Activated T-cell treated with anti-CD3 and anti-CD28 coated beads, Interleukin-2, amount 50 U/mL, for 4 hours (primary cell): ENCODE measurements at regions not wholly inside any gene's neighbourhood (a gene's known extent, or its start where the extent isn't known, plus 50 kb on each side); places are given as distances from the start of the nearest gene placed in this dataset.
"Not testable (repeated sequence)": the region's sequence is repeated elsewhere in the genome, so short reads cannot be mapped to it uniquely, and the experiment has no call there.

Experiments
- ATAC-seq, 2 donors: fragments of 200-7000 bp; cut with Tn5 transposase; one replicate each; pipeline ENCODE4 v1.10.0; 2021
- DNase-seq: peaks from one replicate; pipeline ENCODE4 v3.0.0-alpha.2; 2020
- H3K27me3 Mint-ChIP-seq: one replicate; pipeline ENCODE4 v1.8.0; 2021; ENCODE audit warnings: low read depth, mixed read lengths
- H3K36me3 Mint-ChIP-seq: one replicate; pipeline ENCODE4 v1.8.0; 2022; ENCODE audit warnings: mixed read lengths; ENCODE audit not compliant: insufficient read depth
- H3K4me1 Mint-ChIP-seq: one replicate; pipeline ENCODE4 v1.8.0; 2021; ENCODE audit warnings: low read depth, mixed read lengths
- H3K4me3 Mint-ChIP-seq: one replicate; pipeline ENCODE4 v1.8.0; 2021; ENCODE audit warnings: mild to moderate bottlenecking, moderate library complexity, mixed read lengths
- H3K9me3 Mint-ChIP-seq: one replicate; pipeline ENCODE4 v1.8.0; 2021; ENCODE audit warnings: mixed read lengths

- ATAC-seq = no peak
- no peak for DNase-seq
- Mint-ChIP-seq H3K27me3 (no peaks in the 10 kb centered on the region), H3K9me3 (no peaks in the 10 kb centered on the region), H3K4me3 (no peak overlapping the region), H3K4me1 (no peaks in the 10 kb centered on the region), H3K36me3 (no peaks in the 10 kb centered on the region)
These were observed 552.5 kb downstream of the HTR1A start for GRCh38 chr5:63409737-63410136.

GRCh38 chr5:63408984-63409383, 553.3 kb downstream of the HTR1A start:
- Mint-ChIP-seq H3K9me3 (no peaks in the 10 kb centered on the region), H3K4me3 (no peak overlapping the region)
- no peak for ATAC-seq

GRCh38 chr5:63401436-63402046, 560.7 kb downstream of the HTR1A start:
- H3K4me3 Mint-ChIP-seq = no peak overlapping the region
- H3K9me3 Mint-ChIP-seq = peaks cover 3% of the 10 kb centered on the region
- H3K36me3 Mint-ChIP-seq = no peaks in the 10 kb centered on the region
- H3K27me3 Mint-ChIP-seq = no peaks in the 10 kb centered on the region
- DNase-seq (no peak), ATAC-seq (no peak)
- no peaks in the 10 kb centered on the region for H3K4me1 Mint-ChIP-seq

More at GRCh38 chr5:63408984-63409383, 553.3 kb downstream of the HTR1A start:
- Mint-ChIP-seq H3K36me3 (no peaks in the 10 kb centered on the region), H3K4me1 (no peaks in the 10 kb centered on the region), H3K27me3 (no peaks in the 10 kb centered on the region)
- DNase-seq = no peak

GRCh38 chr5:63400079-63400478, 562.2 kb downstream of the HTR1A start:
- DNase-seq (no peak), ATAC-seq (no peak)
- Mint-ChIP-seq H3K27me3 (no peaks in the 10 kb centered on the region), H3K4me3 (no peak overlapping the region), H3K4me1 (no peaks in the 10 kb centered on the region), H3K36me3 (no peaks in the 10 kb centered on the region), H3K9me3 (peaks cover 3% of the 10 kb centered on the region)

GRCh38 chr5:63398346-63398745, 563.9 kb downstream of the HTR1A start:
- H3K36me3 Mint-ChIP-seq = no peaks in the 10 kb centered on the region
- no peak for ATAC-seq
- H3K4me3 Mint-ChIP-seq = no peak overlapping the region
- no peak for DNase-seq
- H3K4me1 Mint-ChIP-seq = no peaks in the 10 kb centered on the region
- no peaks in the 10 kb centered on the region for H3K9me3 Mint-ChIP-seq
- H3K27me3 Mint-ChIP-seq = no peaks in the 10 kb centered on the region

- not testable (repeated sequence) for H3K27me3 Mint-ChIP-seq, ATAC-seq, H3K36me3 Mint-ChIP-seq, H3K4me1 Mint-ChIP-seq, H3K9me3 Mint-ChIP-seq, DNase-seq, H3K4me3 Mint-ChIP-seq
These were observed 574.1 kb downstream of the HTR1A start for GRCh38 chr5:63388188-63388587.

- no peak for DNase-seq
- Mint-ChIP-seq H3K4me3 (no peak overlapping the region), H3K4me1 (no peaks in the 10 kb centered on the region), H3K27me3 (no peaks in the 10 kb centered on the region), H3K36me3 (no peaks in the 10 kb centered on the region), H3K9me3 (peaks cover 4% of the 10 kb centered on the region)
- no peak for ATAC-seq
These were observed 586.4 kb downstream of the HTR1A start for GRCh38 chr5:63375851-63376250.

GRCh38 chr5:63374085-63374484, 588.2 kb downstream of the HTR1A start:
- no peak for DNase-seq
- no peaks in the 10 kb centered on the region for H3K27me3 Mint-ChIP-seq
- no peak for ATAC-seq

GRCh38 chr5:63351164-63351563, 611.1 kb downstream of the HTR1A start:
- ATAC-seq = no peak
- no peaks in the 10 kb centered on the region for H3K27me3 Mint-ChIP-seq

More at GRCh38 chr5:63374085-63374484, 588.2 kb downstream of the HTR1A start:
- Mint-ChIP-seq H3K4me1 (no peaks in the 10 kb centered on the region), H3K4me3 (no peak overlapping the region), H3K9me3 (peaks cover 4% of the 10 kb centered on the region), H3K36me3 (no peaks in the 10 kb centered on the region)

GRCh38 chr5:63346451-63346850, 615.8 kb downstream of the HTR1A start:
- Mint-ChIP-seq H3K27me3 (no peaks in the 10 kb centered on the region), H3K9me3 (no peaks in the 10 kb centered on the region), H3K4me3 (no peak overlapping the region), H3K4me1 (no peaks in the 10 kb centered on the region), H3K36me3 (no peaks in the 10 kb centered on the region)
- ATAC-seq = no peak
- no peak for DNase-seq

More at GRCh38 chr5:63351164-63351563, 611.1 kb downstream of the HTR1A start:
- DNase-seq = no peak
- no peak overlapping the region for H3K4me3 Mint-ChIP-seq
- H3K4me1 Mint-ChIP-seq = no peaks in the 10 kb centered on the region
- no peaks in the 10 kb centered on the region for H3K36me3 Mint-ChIP-seq
- peaks cover 3% of the 10 kb centered on the region for H3K9me3 Mint-ChIP-seq

- H3K9me3 Mint-ChIP-seq = peaks cover under 1% of the 10 kb centered on the region
- DNase-seq (no peak), ATAC-seq (no peak)
- H3K4me1 Mint-ChIP-seq = no peaks in the 10 kb centered on the region
- H3K27me3 Mint-ChIP-seq = no peaks in the 10 kb centered on the region
- no peak overlapping the region for H3K4me3 Mint-ChIP-seq
- H3K36me3 Mint-ChIP-seq = no peaks in the 10 kb centered on the region
These were observed 620.8 kb downstream of the HTR1A start for GRCh38 chr5:63341442-63341841.

- Mint-ChIP-seq H3K4me1 (no peaks in the 10 kb centered on the region), H3K27me3 (no peaks in the 10 kb centered on the region), H3K4me3 (no peak overlapping the region), H3K36me3 (no peaks in the 10 kb centered on the region), H3K9me3 (peaks cover 15% of the 10 kb centered on the region)
- ATAC-seq (no peak), DNase-seq (no peak)
These were observed 638.3 kb downstream of the HTR1A start for GRCh38 chr5:63323926-63324325.

GRCh38 chr5:63314551-63314950, 647.7 kb downstream of the HTR1A start:
- Mint-ChIP-seq H3K36me3 (no peaks in the 10 kb centered on the region), H3K9me3 (peaks cover 13% of the 10 kb centered on the region), H3K4me3 (no peak overlapping the region), H3K27me3 (no peaks in the 10 kb centered on the region), H3K4me1 (no peaks in the 10 kb centered on the region)
- ATAC-seq (no peak), DNase-seq (no peak)

GRCh38 chr5:63310644-63311043, 651.6 kb downstream of the HTR1A start:
- DNase-seq (no peak), ATAC-seq (no peak)
- no peaks in the 10 kb centered on the region for H3K27me3 Mint-ChIP-seq
- H3K4me1 Mint-ChIP-seq = no peaks in the 10 kb centered on the region
- peaks cover 3% of the 10 kb centered on the region for H3K9me3 Mint-ChIP-seq
- no peaks in the 10 kb centered on the region for H3K36me3 Mint-ChIP-seq
- no peak overlapping the region for H3K4me3 Mint-ChIP-seq

- H3K4me1 Mint-ChIP-seq = no peaks in the 10 kb centered on the region
- DNase-seq (no peak), ATAC-seq (no peak)
- H3K4me3 Mint-ChIP-seq = no peak overlapping the region
- no peaks in the 10 kb centered on the region for H3K27me3 Mint-ChIP-seq
- H3K9me3 Mint-ChIP-seq = peaks cover 4% of the 10 kb centered on the region
- no peaks in the 10 kb centered on the region for H3K36me3 Mint-ChIP-seq
These were observed 655.3 kb downstream of the HTR1A start for GRCh38 chr5:63306909-63307308.

- Mint-ChIP-seq H3K9me3 (peaks cover 6% of the 10 kb centered on the region), H3K4me1 (no peaks in the 10 kb centered on the region), H3K36me3 (no peaks in the 10 kb centered on the region), H3K27me3 (no peaks in the 10 kb centered on the region), H3K4me3 (no peak overlapping the region)
- no peak for DNase-seq
- no peak for ATAC-seq
These were observed 668.9 kb downstream of the HTR1A start for GRCh38 chr5:63293317-63293716.
